WTC11 (cell line): ENCODE measurements at regions not wholly inside any gene's neighbourhood (a gene's known extent, or its start where the extent isn't known, plus 50 kb on each side); places are given as distances from the start of the nearest gene placed in this dataset.

Experiments used
- ATAC-seq: fragments of 200-7000 bp; cut with Tn5 transposase; 2 replicates; pipeline ENCODE4 v1.10.0; 2021; ENCODE audit warnings: mild to moderate bottlenecking, moderate library complexity
- CTCF ChIA-PET: fragments of 300-600 bp; sonication (Branson Sonifier 250); formaldehyde crosslinking; loops from one replicate; lab custom pipeline; 2021; ENCODE audit warnings: antibody characterized with exemption; lab: Charles Lee
- POLR2A ChIA-PET: fragments of 350-600 bp; sonication (Branson Sonifier 250); formaldehyde crosslinking; loops from one replicate; lab custom pipeline; 2021; ENCODE audit warnings: antibody characterized with exemption; lab: Charles Lee
- DNase-seq: peaks from one replicate; pipeline ENCODE4 v3.0.0; 2021; ENCODE audit warnings: low spot score
- H3K27ac Mint-ChIP-seq: 2 replicates; pipeline ENCODE4 v1.8.0; 2021; ENCODE audit warnings: mixed read lengths
- H3K27me3 Mint-ChIP-seq: 2 replicates; pipeline ENCODE4 v1.8.0; 2021; ENCODE audit warnings: low read depth, mild to moderate bottlenecking, moderate library complexity, mixed read lengths
- H3K36me3 Mint-ChIP-seq: 2 replicates; pipeline ENCODE4 v1.8.0; 2021; ENCODE audit warnings: mixed read lengths
- H3K4me1 Mint-ChIP-seq: 2 replicates; pipeline ENCODE4 v1.8.0; 2022; ENCODE audit warnings: mixed read lengths
- H3K4me3 Mint-ChIP-seq: 2 replicates; pipeline ENCODE4 v1.8.0; 2021; ENCODE audit warnings: mild to moderate bottlenecking, moderate library complexity, mixed read lengths
- H3K9me3 Mint-ChIP-seq: 2 replicates; pipeline ENCODE4 v1.8.0; 2021; ENCODE audit warnings: mixed read lengths
- ESRRA ChIP-seq: sonication (generic); formaldehyde crosslinking; IDR thresholded peaks from 2 replicates; pipeline ENCODE4 v1.8.1; 2022; ENCODE audit warnings: mild to moderate bottlenecking, missing genetic modification reagents, borderline replicate concordance
- GRHL2 ChIP-seq: fragments of 250-450 bp; sonication (Bioruptor Pico); IDR thresholded peaks from 2 replicates; pipeline ENCODE4 v1.8.0; 2022; ENCODE audit warnings: mild to moderate bottlenecking, moderate library complexity; ENCODE audit not compliant: insufficient replicate concordance, severe bottlenecking
- JUN ChIP-seq: sonication (generic); formaldehyde crosslinking; IDR thresholded peaks from 2 replicates; pipeline ENCODE4 v1.8.0; 2023; ENCODE audit warnings: mild to moderate bottlenecking, missing genetic modification reagents
- NFE2L1 ChIP-seq: sonication (generic); formaldehyde crosslinking; IDR thresholded peaks from 2 replicates; pipeline ENCODE4 v1.8.1; 2023; ENCODE audit warnings: missing genetic modification reagents
- ZBTB21 ChIP-seq: sonication (generic); formaldehyde crosslinking; IDR thresholded peaks from 2 replicates; pipeline ENCODE4 v1.8.1; 2023; ENCODE audit warnings: mild to moderate bottlenecking, missing genetic modification reagents, borderline replicate concordance
- ZNF317 ChIP-seq: sonication (generic); formaldehyde crosslinking; IDR thresholded peaks from 2 replicates; pipeline ENCODE4 v1.8.1; 2023; ENCODE audit warnings: low read depth, mild to moderate bottlenecking, moderate library complexity, missing genetic modification reagents, borderline replicate concordance
- TF ChIP-seq, protein P1 (sequence below): sonication (generic); formaldehyde crosslinking; IDR thresholded peaks from 2 replicates; pipeline ENCODE4 v1.8.0; 2022; ENCODE audit warnings: missing genetic modification reagents
- TF ChIP-seq, protein P2 (sequence below): fragments of 250-450 bp; sonication (Bioruptor Pico); IDR thresholded peaks from 2 replicates; pipeline ENCODE4 v1.9.0; 2021; ENCODE audit warnings: moderate library complexity, mild to moderate bottlenecking, inconsistent platforms, borderline replicate concordance
- TF ChIP-seq, protein P3 (sequence below): sonication (generic); formaldehyde crosslinking; IDR thresholded peaks from 2 replicates; pipeline ENCODE4 v1.8.1; 2023; ENCODE audit warnings: mild to moderate bottlenecking, missing genetic modification reagents, borderline replicate concordance
- TF ChIP-seq, protein P4 (sequence below): sonication (generic); formaldehyde crosslinking; IDR thresholded peaks from 2 replicates; pipeline ENCODE4 v1.8.1; 2022; ENCODE audit warnings: missing genetic modification reagents, borderline replicate concordance
- TF ChIP-seq, protein P5 (sequence below): sonication (generic); formaldehyde crosslinking; IDR thresholded peaks from 2 replicates; pipeline ENCODE4 v1.8.1; 2022; ENCODE audit warnings: low read depth, mild to moderate bottlenecking, moderate library complexity, missing genetic modification reagents, borderline replicate concordance
- TF ChIP-seq, protein P6 (sequence below): sonication (generic); formaldehyde crosslinking; IDR thresholded peaks from 2 replicates; pipeline ENCODE4 v1.8.0; 2023; ENCODE audit warnings: missing genetic modification reagents

DNA sequence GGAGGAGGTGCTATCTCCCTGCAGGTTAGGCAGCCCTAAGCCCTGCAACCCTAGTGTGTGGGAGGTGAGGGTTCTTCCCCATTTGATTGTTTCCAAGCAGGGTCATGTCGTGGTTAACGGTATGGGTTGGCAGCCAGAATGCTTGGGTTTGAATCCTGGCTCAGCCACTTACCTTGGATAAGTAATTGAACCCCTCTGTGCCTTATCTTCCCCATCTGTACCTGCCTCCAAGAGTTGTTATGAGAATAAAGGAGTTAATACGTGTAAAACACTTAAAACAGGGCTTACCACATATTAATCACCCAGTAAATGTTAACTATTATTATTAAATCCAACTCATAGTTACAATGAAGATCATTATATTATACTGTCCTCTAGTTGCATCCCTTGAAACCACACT, 52.2 kb upstream of the SPATA31E1 start (continued):
- TF ChIP-seq, protein P1, sequence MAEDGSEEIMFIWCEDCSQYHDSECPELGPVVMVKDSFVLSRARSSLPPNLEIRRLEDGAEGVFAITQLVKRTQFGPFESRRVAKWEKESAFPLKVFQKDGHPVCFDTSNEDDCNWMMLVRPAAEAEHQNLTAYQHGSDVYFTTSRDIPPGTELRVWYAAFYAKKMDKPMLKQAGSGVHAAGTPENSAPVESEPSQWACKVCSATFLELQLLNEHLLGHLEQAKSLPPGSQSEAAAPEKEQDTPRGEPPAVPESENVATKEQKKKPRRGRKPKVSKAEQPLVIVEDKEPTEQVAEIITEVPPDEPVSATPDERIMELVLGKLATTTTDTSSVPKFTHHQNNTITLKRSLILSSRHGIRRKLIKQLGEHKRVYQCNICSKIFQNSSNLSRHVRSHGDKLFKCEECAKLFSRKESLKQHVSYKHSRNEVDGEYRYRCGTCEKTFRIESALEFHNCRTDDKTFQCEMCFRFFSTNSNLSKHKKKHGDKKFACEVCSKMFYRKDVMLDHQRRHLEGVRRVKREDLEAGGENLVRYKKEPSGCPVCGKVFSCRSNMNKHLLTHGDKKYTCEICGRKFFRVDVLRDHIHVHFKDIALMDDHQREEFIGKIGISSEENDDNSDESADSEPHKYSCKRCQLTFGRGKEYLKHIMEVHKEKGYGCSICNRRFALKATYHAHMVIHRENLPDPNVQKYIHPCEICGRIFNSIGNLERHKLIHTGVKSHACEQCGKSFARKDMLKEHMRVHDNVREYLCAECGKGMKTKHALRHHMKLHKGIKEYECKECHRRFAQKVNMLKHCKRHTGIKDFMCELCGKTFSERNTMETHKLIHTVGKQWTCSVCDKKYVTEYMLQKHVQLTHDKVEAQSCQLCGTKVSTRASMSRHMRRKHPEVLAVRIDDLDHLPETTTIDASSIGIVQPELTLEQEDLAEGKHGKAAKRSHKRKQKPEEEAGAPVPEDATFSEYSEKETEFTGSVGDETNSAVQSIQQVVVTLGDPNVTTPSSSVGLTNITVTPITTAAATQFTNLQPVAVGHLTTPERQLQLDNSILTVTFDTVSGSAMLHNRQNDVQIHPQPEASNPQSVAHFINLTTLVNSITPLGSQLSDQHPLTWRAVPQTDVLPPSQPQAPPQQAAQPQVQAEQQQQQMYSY: no peak

DNA sequence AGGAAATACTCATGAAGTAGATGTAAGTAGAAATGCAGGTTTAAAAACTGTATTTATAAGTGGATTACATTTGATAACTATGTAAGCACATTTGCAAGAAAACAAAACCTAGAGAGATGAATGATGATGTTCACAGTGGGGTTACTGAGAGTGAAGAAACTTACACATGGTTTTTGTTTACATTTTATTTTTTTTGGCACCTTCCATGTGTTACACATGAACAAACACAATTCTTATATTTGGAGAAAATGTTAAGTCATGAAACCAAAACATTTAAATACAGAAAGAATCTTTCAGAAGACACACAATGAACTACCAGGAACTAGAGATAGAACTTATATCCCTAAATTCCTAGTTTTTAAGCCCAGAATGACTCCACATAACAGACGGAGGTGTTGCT, 51.5 kb upstream of the SPATA31E1 start:
- CTCF ChIA-PET: no interaction called here
- Mint-ChIP-seq H3K4me3 (no peak overlapping the region), H3K4me1 (peaks cover 20% of the 10 kb centered on the region), H3K36me3 (no peaks in the 10 kb centered on the region), H3K27ac (no peak overlapping the region), H3K27me3 (peaks cover 6% of the 10 kb centered on the region; the same call in 1 of the 2 replicates), H3K9me3 (no peaks in the 10 kb centered on the region)
- POLR2A ChIA-PET: no interaction called here
- DNase-seq: no peak
- TF ChIP-seq, protein P2, sequence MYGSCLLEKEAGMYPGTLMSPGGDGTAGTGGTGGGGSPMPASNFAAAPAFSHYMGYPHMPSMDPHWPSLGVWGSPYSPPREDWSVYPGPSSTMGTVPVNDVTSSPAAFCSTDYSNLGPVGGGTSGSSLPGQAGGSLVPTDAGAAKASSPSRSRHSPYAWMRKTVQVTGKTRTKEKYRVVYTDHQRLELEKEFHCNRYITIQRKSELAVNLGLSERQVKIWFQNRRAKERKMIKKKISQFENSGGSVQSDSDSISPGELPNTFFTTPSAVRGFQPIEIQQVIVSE (CRISPR knock-in tag): no peak
- TF ChIP-seq JUN: no peak
- TF ChIP-seq, protein P3, sequence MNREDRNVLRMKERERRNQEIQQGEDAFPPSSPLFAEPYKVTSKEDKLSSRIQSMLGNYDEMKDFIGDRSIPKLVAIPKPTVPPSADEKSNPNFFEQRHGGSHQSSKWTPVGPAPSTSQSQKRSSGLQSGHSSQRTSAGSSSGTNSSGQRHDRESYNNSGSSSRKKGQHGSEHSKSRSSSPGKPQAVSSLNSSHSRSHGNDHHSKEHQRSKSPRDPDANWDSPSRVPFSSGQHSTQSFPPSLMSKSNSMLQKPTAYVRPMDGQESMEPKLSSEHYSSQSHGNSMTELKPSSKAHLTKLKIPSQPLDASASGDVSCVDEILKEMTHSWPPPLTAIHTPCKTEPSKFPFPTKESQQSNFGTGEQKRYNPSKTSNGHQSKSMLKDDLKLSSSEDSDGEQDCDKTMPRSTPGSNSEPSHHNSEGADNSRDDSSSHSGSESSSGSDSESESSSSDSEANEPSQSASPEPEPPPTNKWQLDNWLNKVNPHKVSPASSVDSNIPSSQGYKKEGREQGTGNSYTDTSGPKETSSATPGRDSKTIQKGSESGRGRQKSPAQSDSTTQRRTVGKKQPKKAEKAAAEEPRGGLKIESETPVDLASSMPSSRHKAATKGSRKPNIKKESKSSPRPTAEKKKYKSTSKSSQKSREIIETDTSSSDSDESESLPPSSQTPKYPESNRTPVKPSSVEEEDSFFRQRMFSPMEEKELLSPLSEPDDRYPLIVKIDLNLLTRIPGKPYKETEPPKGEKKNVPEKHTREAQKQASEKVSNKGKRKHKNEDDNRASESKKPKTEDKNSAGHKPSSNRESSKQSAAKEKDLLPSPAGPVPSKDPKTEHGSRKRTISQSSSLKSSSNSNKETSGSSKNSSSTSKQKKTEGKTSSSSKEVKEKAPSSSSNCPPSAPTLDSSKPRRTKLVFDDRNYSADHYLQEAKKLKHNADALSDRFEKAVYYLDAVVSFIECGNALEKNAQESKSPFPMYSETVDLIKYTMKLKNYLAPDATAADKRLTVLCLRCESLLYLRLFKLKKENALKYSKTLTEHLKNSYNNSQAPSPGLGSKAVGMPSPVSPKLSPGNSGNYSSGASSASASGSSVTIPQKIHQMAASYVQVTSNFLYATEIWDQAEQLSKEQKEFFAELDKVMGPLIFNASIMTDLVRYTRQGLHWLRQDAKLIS (CRISPR knock-in tag): no peak
- TF ChIP-seq, protein P4, sequence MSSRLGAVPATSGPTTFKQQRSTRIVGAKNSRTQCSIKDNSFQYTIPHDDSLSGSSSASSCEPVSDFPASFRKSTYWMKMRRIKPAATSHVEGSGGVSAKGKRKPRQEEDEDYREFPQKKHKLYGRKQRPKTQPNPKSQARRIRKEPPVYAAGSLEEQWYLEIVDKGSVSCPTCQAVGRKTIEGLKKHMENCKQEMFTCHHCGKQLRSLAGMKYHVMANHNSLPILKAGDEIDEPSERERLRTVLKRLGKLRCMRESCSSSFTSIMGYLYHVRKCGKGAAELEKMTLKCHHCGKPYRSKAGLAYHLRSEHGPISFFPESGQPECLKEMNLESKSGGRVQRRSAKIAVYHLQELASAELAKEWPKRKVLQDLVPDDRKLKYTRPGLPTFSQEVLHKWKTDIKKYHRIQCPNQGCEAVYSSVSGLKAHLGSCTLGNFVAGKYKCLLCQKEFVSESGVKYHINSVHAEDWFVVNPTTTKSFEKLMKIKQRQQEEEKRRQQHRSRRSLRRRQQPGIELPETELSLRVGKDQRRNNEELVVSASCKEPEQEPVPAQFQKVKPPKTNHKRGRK (CRISPR knock-in tag): no peak
- TF ChIP-seq, protein P5, sequence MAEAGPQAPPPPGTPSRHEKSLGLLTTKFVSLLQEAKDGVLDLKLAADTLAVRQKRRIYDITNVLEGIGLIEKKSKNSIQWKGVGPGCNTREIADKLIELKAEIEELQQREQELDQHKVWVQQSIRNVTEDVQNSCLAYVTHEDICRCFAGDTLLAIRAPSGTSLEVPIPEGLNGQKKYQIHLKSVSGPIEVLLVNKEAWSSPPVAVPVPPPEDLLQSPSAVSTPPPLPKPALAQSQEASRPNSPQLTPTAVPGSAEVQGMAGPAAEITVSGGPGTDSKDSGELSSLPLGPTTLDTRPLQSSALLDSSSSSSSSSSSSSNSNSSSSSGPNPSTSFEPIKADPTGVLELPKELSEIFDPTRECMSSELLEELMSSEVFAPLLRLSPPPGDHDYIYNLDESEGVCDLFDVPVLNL (CRISPR knock-in tag): no peak
- TF ChIP-seq ESRRA: no peak
- no peak for TF ChIP-seq ZBTB21 (CRISPR knock-in tag)
- TF ChIP-seq, protein P6, sequence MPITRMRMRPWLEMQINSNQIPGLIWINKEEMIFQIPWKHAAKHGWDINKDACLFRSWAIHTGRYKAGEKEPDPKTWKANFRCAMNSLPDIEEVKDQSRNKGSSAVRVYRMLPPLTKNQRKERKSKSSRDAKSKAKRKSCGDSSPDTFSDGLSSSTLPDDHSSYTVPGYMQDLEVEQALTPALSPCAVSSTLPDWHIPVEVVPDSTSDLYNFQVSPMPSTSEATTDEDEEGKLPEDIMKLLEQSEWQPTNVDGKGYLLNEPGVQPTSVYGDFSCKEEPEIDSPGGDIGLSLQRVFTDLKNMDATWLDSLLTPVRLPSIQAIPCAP (CRISPR knock-in tag): no peak
- TF ChIP-seq ZNF317: no peak
- TF ChIP-seq NFE2L1 (CRISPR knock-in tag): no peak
- TF ChIP-seq GRHL2 (CRISPR knock-in tag): no peak
- ATAC-seq: no peak
